OCI-LY1 (cell line): ENCODE measurements at regions not wholly inside any gene's neighbourhood (a gene's known extent, or its start where the extent isn't known, plus 50 kb on each side); places are given as distances from the start of the nearest gene placed in this dataset.

Source experiments
- H2AFZ ChIP-seq: fragments of 200-600 bp; sonication (generic), shearing (Covaris generic); 2 replicates; pipeline ENCODE4 v1.6.0; 2014; ENCODE audit warnings: antibody characterized with exemption, mild to moderate bottlenecking, low read length
- H3F3A ChIP-seq: fragments of 200-600 bp; sonication (generic), shearing (Covaris generic); 2 replicates; pipeline ENCODE4 v1.6.0; 2014; ENCODE audit warnings: mild to moderate bottlenecking, antibody characterized with exemption, low read length, moderate library complexity; ENCODE audit not compliant: insufficient read depth
- H3K27ac ChIP-seq: fragments of 200-600 bp; sonication (generic); 2 replicates; pipeline ENCODE4 v1.5.1; 2014; ENCODE audit warnings: low read length, mixed run types, mild to moderate bottlenecking, low read depth; ENCODE audit not compliant: poor library complexity, severe bottlenecking
- H3K27me3 ChIP-seq: fragments of 200-600 bp; sonication (generic); 2 replicates; pipeline ENCODE4 v1.6.0; 2014; ENCODE audit warnings: antibody characterized with exemption, mild to moderate bottlenecking, low read length, moderate library complexity; ENCODE audit not compliant: insufficient read depth
- H3K36me3 ChIP-seq: fragments of 200-600 bp; sonication (generic); 2 replicates; pipeline ENCODE4 v1.6.1; 2014; ENCODE audit warnings: mild to moderate bottlenecking, antibody characterized with exemption, low read length, moderate library complexity, mixed read lengths; ENCODE audit not compliant: insufficient read depth
- H3K4me1 ChIP-seq: fragments of 200-600 bp; sonication (generic); 2 replicates; pipeline ENCODE4 v1.5.1; 2014; ENCODE audit warnings: mild to moderate bottlenecking, low read length, moderate library complexity; ENCODE audit not compliant: insufficient read depth, severe bottlenecking
- H3K4me2 ChIP-seq: fragments of 200-600 bp; sonication (generic), shearing (Covaris generic); 2 replicates; pipeline ENCODE4 v1.6.1; 2014; ENCODE audit warnings: low read length
- H3K4me3 ChIP-seq: fragments of 200-600 bp; sonication (generic); 2 replicates; pipeline ENCODE4 v1.5.1; 2014; ENCODE audit warnings: low read length, low read depth, mild to moderate bottlenecking, mixed read lengths; ENCODE audit not compliant: poor library complexity, severe bottlenecking
- H3K79me2 ChIP-seq: fragments of 200-600 bp; shearing (Covaris generic); 2 replicates; pipeline ENCODE4 v1.6.1; 2016; ENCODE audit warnings: mixed run types, low read length, mixed read lengths; ENCODE audit not compliant: insufficient read depth
- H3K9ac ChIP-seq: fragments of 200-600 bp; sonication (generic), shearing (Covaris generic); 2 replicates; pipeline ENCODE4 v1.6.1; 2014; ENCODE audit warnings: mild to moderate bottlenecking, low read length, mixed read lengths
- H3K9me2 ChIP-seq: fragments of 200-600 bp; sonication (generic), shearing (Covaris generic); 2 replicates; pipeline ENCODE4 v1.6.1; 2014; ENCODE audit warnings: low read depth, mild to moderate bottlenecking, low read length, mixed read lengths
- H3K9me3 ChIP-seq: fragments of 200-600 bp; shearing (Covaris generic); 2 replicates; pipeline ENCODE4 v1.6.1; 2014; ENCODE audit warnings: low read length, mixed read lengths
- H4K20me1 ChIP-seq: fragments of 200-600 bp; sonication (generic), shearing (Covaris generic); 2 replicates; pipeline ENCODE4 v1.6.0; 2016; ENCODE audit warnings: mild to moderate bottlenecking, low read length; ENCODE audit not compliant: insufficient read depth
- CTCF ChIP-seq: fragments of 200-600 bp; sonication (generic), shearing (Covaris generic); IDR thresholded peaks from 2 replicates; pipeline ENCODE4 v1.5.1; 2017; ENCODE audit warnings: mild to moderate bottlenecking, antibody characterized with exemption, low read length, moderate library complexity, mixed read lengths
- EZH2 ChIP-seq: fragments of 200-600 bp; sonication (generic), shearing (Covaris generic); IDR thresholded peaks from 2 replicates; pipeline ENCODE4 v1.8.0; 2017; ENCODE audit warnings: borderline replicate concordance, mixed run types, mild to moderate bottlenecking, antibody characterized with exemption, low read length, moderate library complexity, mixed read lengths

- TF ChIP-seq CTCF (no peak), EZH2 (no peak)
- H3K27ac ChIP-seq, result no peak overlapping the region
- H3K4me1 ChIP-seq, result no peaks in the 10 kb centered on the region
- no peaks in the 10 kb centered on the region for H3K9me2 ChIP-seq
- H4K20me1 ChIP-seq, result no peaks in the 10 kb centered on the region
- H3K9ac ChIP-seq, result no peak overlapping the region
- H3K4me3 ChIP-seq, result no peak overlapping the region
- H3F3A ChIP-seq, result no peaks in the 10 kb centered on the region
- no peaks in the 10 kb centered on the region for H3K36me3 ChIP-seq
- H2AFZ ChIP-seq, result no peak overlapping the region
- H3K79me2 ChIP-seq, result no peaks in the 10 kb centered on the region
- H3K27me3 ChIP-seq, result no peaks in the 10 kb centered on the region
- H3K9me3 ChIP-seq, result no peaks in the 10 kb centered on the region
- no peak overlapping the region for H3K4me2 ChIP-seq
Measured at GRCh38 chr18:29321561-29321960, 1144.6 kb upstream of the CDH2 start.

GRCh38 chr18:29313312-29313711, 1136.4 kb upstream of the CDH2 start:
- Histone ChIP-seq H3K4me1 (no peaks in the 10 kb centered on the region), H2AFZ (no peak overlapping the region), H3K9me2 (no peaks in the 10 kb centered on the region), H3K9me3 (no peaks in the 10 kb centered on the region), H3K27me3 (no peaks in the 10 kb centered on the region), H3K36me3 (no peaks in the 10 kb centered on the region), H3K4me3 (no peak overlapping the region), H3K9ac (no peak overlapping the region), H3K79me2 (no peaks in the 10 kb centered on the region), H4K20me1 (no peaks in the 10 kb centered on the region), H3K4me2 (no peak overlapping the region), H3K27ac (no peak overlapping the region), H3F3A (no peaks in the 10 kb centered on the region)
- TF ChIP-seq CTCF (no peak), EZH2 (no peak)

GRCh38 chr18:29311580-29311979, 1134.7 kb upstream of the CDH2 start:
- Histone ChIP-seq H3K9me3 (no peaks in the 10 kb centered on the region), H3K4me3 (no peak overlapping the region), H3K36me3 (no peaks in the 10 kb centered on the region), H3K4me2 (no peak overlapping the region), H3K27ac (no peak overlapping the region), H3K9ac (no peak overlapping the region), H3K27me3 (no peaks in the 10 kb centered on the region), H3K79me2 (no peaks in the 10 kb centered on the region), H3F3A (no peaks in the 10 kb centered on the region), H3K4me1 (no peaks in the 10 kb centered on the region), H2AFZ (no peak overlapping the region), H3K9me2 (no peaks in the 10 kb centered on the region), H4K20me1 (no peaks in the 10 kb centered on the region)
- TF ChIP-seq CTCF, result no peak
- TF ChIP-seq EZH2, result no peak
